C4-2B (cell line): ENCODE measurements at regions not wholly inside any gene's neighbourhood (a gene's known extent, or its start where the extent isn't known, plus 50 kb on each side); places are given as distances from the start of the nearest gene placed in this dataset.

Experiments
- CTCF ChIP-seq: fragments of 450-650 bp; conservative IDR thresholded peaks from 2 replicates; pipeline ENCODE4 v1.5.1; 2017; ENCODE audit warnings: mild to moderate bottlenecking
- ZFX ChIP-seq: fragments of 450-650 bp; IDR thresholded peaks from 2 replicates; pipeline ENCODE4 v1.6.1; 2017

- TF ChIP-seq CTCF (no peak), ZFX (no peak)
These were observed 428.9 kb downstream of the STK39 start for GRCh38 chr2:167818521-167818920.
